PC-3 (cell line): ENCODE measurements at regions not wholly inside any gene's neighbourhood (a gene's known extent, or its start where the extent isn't known, plus 50 kb on each side); places are given as distances from the start of the nearest gene placed in this dataset.

ENCODE experiments used
- CTCF ChIP-seq: fragments of 300-600 bp; sonication (generic); conservative IDR thresholded peaks from 2 replicates; pipeline ENCODE4 v1.5.1; 2017; ENCODE audit warnings: antibody characterized with exemption, low read depth, mild to moderate bottlenecking, low read length
- EZH2 ChIP-seq: fragments of 300-600 bp; sonication (generic); IDR thresholded peaks from one replicate; pipeline ENCODE4 v1.6.1; 2017; ENCODE audit warnings: antibody characterized with exemption, mild to moderate bottlenecking, low read length; ENCODE audit not compliant: unreplicated experiment
- EZH2phosphoT487 ChIP-seq: fragments of 300-600 bp; sonication (generic); IDR thresholded peaks from 2 replicates; pipeline ENCODE4 v1.6.1; 2018; ENCODE audit warnings: mild to moderate bottlenecking, antibody characterized with exemption, low read length, borderline replicate concordance

GRCh38 chr13:32947411-32948276 lies 68.6 kb upstream of the KL start:
- TF ChIP-seq EZH2 (no peak), CTCF (no peak), EZH2phosphoT487 (no peak)
